ENCODE measurements at regions not wholly inside any gene's neighbourhood (a gene's known extent, or its start where the extent isn't known, plus 50 kb on each side); places are given as distances from the start of the nearest gene placed in this dataset.

GRCh38 chr2:105458076-105458475 is 59.2 kb upstream of the FHL2 start:
- Mint-ChIP-seq H3K36me3 (ENCODE audit: low read depth) (peaks cover 5% of the 10 kb centered on the region; the same call in 1 of the 2 replicates), H3K27me3 (ENCODE audit: insufficient read depth) (peaks cover 5% of the 10 kb centered on the region), H3K4me3 (no peak overlapping the region), H3K4me1 (ENCODE audit: low read depth) (peaks cover 42% of the 10 kb centered on the region), H3K27ac (no peak overlapping the region), H3K9me3 (no peaks in the 10 kb centered on the region)
- TF ChIP-seq CTCF (IDR thresholded peaks at IDR 0.05) = no peak
- DNase-seq = no peak

- peak overlapping the region; percentile 91 for H3K27ac Mint-ChIP-seq
- H3K36me3 Mint-ChIP-seq (ENCODE audit: low read depth) = peaks cover 5% of the 10 kb centered on the region; the same call in 1 of the 2 replicates
- no peaks in the 10 kb centered on the region for H3K9me3 Mint-ChIP-seq
- peak overlapping the region; percentile 65 for H3K4me3 Mint-ChIP-seq
- DNase-seq = peak; percentile 94
- H3K27me3 Mint-ChIP-seq (ENCODE audit: insufficient read depth) = peaks cover 5% of the 10 kb centered on the region
- H3K4me1 Mint-ChIP-seq (ENCODE audit: low read depth) = peaks cover 39% of the 10 kb centered on the region
- TF ChIP-seq CTCF (IDR thresholded peaks at IDR 0.05) = no peak
Measured at GRCh38 chr2:105455488-105456003, 56.7 kb upstream of the FHL2 start.

GRCh38 chr2:105454801-105455485 is 56.1 kb upstream of the FHL2 start:
- H3K36me3 Mint-ChIP-seq (ENCODE audit: low read depth) = peaks cover 5% of the 10 kb centered on the region; the same call in 1 of the 2 replicates
- DNase-seq = peak; percentile 85
- peaks cover 5% of the 10 kb centered on the region; the same call in 1 of the 2 replicates for H3K27me3 Mint-ChIP-seq (ENCODE audit: insufficient read depth)
- peak; percentile 66; the same call in 1 of the 2 replicates for TF ChIP-seq CTCF (IDR thresholded peaks at IDR 0.05)
- peaks cover 33% of the 10 kb centered on the region for H3K4me1 Mint-ChIP-seq (ENCODE audit: low read depth)
- H3K9me3 Mint-ChIP-seq = no peaks in the 10 kb centered on the region
- peak overlapping the region; percentile 91 for H3K27ac Mint-ChIP-seq
- peak overlapping the region; percentile 65 for H3K4me3 Mint-ChIP-seq

- no peak for DNase-seq
- peaks cover 39% of the 10 kb centered on the region for H3K4me1 Mint-ChIP-seq (ENCODE audit: low read depth)
- no peaks in the 10 kb centered on the region for H3K9me3 Mint-ChIP-seq
- no peaks in the 10 kb centered on the region for H3K36me3 Mint-ChIP-seq (ENCODE audit: low read depth)
- no peak for TF ChIP-seq CTCF (IDR thresholded peaks at IDR 0.05)
- H3K27ac Mint-ChIP-seq = no peak overlapping the region
- H3K27me3 Mint-ChIP-seq (ENCODE audit: insufficient read depth) = peaks cover 12% of the 10 kb centered on the region
- no peak overlapping the region for H3K4me3 Mint-ChIP-seq
Measured at GRCh38 chr2:105451571-105452166, 52.8 kb upstream of the FHL2 start.

- Mint-ChIP-seq H3K36me3 (ENCODE audit: low read depth) (no peaks in the 10 kb centered on the region), H3K27me3 (ENCODE audit: insufficient read depth) (peaks cover 12% of the 10 kb centered on the region), H3K9me3 (no peaks in the 10 kb centered on the region), H3K4me3 (no peak overlapping the region), H3K27ac (no peak overlapping the region), H3K4me1 (ENCODE audit: low read depth) (peaks cover 36% of the 10 kb centered on the region)
- DNase-seq = no peak
- TF ChIP-seq CTCF (IDR thresholded peaks at IDR 0.05) = no peak
Measured at GRCh38 chr2:105450471-105450870, 51.6 kb upstream of the FHL2 start.
